Fibroblast of peridontal ligament (primary cell): ENCODE measurements at regions not wholly inside any gene's neighbourhood (a gene's known extent, or its start where the extent isn't known, plus 50 kb on each side); places are given as distances from the start of the nearest gene placed in this dataset.

ENCODE experiments used
- DNase-seq: peaks from one replicate; pipeline ENCODE4 v3.0.0-alpha.2; 2010; ENCODE audit errors: extremely low read depth

DNA sequence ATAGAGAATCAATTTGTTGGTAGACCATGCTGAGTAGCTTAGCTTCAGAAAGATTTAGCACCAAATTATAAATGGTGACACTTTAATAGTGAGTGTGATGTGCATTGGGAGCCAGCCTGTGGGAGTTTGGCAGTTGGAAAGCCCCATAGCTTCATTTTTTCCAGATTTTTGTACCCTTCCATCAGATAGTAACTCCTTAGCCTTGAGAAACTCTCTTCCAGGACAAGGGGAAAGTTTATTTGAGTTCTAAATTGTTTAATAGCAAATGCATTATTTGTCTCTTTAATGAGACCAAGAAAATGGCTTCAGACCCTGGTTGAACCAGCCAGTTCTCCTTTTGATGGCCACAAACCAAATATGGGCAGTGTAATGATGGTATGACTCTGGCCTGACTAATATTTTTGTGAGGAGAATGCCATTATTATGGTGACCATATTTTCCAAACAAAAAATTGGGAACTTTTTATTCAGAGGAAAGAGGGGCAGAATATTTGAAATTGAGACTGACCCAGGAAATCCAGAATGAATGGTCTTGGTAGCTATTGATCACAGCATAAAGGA is 49.8 kb downstream of the PLCE1 start:
- no peak for DNase-seq

DNA sequence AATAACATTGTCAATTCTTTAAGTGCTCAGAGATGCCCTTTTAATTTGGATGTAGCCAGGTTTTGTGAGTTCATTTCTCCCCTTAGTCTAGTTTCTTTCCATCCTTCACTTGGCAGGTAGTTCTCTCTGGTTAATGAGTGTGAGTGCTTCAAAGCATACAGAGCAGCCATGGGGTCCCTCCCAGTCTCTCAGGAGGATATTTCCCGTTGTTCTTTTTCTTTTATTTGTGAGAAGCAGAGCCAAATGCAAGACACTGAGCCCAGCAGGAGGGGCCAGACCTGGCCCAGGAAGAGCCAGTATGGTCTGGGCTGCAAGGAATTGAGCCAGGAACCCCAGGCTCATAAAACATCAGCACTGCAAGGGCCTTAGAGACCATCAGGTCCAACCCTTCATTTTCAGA is 52.4 kb downstream of the PLCE1 start:
- no peak for DNase-seq

DNA sequence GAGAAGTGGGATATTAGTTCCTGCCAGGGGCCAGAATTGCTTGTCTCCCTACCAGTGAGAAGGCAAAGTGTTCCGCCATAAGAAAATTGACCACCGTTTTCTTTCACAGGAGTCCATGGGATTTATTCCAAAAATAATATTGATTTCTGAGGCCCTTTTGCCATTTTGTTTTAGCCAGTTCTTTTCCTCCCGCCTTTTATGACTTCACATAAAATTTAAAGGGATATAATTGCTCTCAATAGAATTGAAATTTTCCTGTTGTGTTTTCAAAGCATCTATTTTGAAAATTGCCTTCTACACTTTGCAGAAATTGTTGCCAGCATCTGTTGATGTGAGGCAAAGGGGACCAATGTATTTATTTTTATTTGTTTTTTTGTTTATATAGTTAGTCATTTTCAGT is 53.6 kb downstream of the PLCE1 start:
- DNase-seq: no peak

DNA sequence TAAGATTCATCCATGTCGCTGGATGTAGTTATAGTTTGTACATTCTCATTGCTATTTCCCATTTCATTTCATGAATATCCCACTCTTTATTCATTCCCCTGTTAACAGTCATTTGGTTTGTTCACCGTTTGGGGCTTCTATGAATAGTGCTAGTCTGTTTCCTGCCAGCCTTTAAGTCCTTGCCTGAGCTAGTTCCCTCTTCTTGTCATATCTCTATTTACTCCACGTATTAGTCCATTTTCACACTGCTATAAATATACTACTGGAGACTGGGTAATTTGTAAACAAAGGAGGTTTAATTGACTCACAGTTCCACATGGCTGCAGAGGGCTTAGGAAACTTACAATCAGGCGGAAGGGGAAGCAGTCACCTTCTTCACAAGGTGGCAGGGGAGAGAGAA is 56.2 kb downstream of the PLCE1 start:
- no peak for DNase-seq

DNA sequence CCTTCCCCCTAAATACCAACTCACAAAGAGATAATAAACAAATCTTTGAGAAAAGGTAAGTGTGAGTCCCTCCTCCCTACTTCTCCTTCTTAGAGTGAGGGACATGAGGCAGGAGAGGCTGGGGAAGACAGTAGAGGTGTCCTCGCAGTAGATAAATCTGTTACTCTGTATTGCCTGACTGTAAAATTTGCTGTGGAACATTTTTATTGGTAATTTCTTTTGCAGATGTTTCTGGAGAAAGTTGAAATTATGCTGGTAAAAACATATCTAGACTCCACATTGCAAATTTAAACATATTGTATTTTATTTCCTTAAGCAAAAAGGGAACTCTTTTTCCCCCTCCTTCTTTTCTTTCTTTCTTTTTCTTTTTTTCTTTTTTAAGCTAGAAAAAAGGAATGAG is 58.5 kb downstream of the PLCE1 start:
- no peak for DNase-seq

DNA sequence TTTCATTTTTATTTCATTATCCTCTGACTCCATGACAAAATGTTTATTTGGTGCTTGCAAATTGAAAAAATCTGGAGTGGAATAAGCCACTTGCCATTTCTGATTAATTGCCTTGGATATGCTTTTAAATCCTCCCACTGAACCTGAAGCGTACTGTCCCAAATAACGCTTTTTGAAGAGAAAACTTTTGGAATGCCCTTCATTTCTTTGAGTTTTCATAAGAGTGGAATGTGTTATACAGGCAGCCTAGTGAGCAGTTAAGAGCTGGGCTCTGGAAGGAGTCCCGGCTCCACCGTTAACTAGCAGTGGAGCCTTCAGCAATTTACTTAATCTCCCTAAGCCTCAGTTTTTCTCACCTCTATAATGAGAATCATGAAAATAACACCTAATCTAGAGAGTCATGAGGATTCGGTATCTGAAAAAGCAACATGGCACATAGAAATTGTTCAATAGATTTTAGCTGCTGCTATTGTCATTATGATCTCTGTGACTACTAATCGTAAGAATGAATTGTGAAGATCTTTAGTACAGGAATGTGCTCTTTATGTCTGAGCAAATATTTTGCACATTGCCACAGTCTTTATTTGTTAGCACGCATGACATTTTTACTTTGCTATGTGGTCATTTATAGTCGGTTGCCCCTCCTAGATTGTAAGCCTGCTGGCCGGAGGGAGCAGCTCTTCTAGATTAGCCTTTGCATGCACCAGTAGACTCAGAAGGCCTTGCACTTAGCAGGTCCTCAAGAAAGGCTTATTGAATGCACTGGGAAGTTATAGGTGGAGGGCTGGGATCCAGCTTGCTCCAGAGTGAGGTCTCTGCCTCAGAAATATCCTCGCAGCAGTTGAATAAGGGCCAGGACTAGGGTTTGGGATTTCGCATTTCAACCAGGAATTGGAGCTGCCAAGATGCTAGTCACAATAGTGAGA is 59.4 kb downstream of the PLCE1 start:
- DNase-seq: no peak

DNA sequence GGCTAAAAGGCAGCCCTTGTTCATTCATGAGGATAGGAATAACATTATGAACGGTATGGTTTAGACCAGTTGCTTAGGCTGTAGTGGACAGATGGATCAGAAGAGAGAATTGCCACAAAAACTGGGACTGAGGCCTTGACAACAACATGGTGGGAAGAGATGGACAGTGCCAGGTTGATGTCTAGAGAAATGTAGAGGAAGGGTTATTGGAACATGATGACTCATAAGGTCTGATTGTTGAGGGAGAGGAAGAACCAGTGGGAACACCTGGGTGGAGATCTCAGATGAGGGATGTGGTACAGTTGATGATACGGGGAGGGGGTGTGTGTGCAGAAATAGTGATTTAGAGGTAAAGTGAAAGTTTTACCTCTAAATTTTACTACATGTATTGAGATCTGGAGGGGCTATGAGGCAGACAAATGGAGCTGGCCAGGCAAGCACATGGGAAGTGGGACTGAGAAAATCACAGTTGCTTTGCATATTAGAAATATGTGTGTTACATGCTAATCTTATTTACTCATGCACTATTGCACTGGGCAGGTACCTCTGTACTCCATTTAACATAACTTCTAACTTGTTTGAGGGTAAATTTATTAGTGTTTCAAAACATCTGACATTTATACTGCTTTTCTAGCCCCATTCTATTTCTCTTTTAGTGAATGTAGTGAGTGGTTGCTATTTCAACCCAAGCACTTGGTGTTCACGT is 65.6 kb downstream of the PLCE1 start:
- no peak for DNase-seq

DNA sequence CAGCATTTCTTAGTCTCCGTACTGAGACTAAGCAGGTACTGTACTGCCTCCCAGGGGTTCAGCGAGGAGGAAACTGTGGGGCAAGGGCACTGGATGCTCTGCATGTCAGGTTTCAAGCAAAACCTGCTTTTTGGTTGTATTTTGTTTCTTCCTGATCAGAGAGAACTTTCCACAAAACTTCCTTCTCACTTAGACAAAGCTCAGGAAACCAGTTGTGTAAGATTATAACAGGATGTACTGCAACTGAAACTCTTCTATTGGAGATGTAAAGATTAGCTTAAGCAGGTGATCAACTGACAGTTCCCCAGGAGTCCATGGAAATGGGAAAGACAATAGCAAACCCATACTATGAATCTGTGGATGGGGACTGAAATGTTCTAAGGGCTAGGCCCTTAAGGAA is 67.3 kb downstream of the PLCE1 start:
- no peak for DNase-seq

DNA sequence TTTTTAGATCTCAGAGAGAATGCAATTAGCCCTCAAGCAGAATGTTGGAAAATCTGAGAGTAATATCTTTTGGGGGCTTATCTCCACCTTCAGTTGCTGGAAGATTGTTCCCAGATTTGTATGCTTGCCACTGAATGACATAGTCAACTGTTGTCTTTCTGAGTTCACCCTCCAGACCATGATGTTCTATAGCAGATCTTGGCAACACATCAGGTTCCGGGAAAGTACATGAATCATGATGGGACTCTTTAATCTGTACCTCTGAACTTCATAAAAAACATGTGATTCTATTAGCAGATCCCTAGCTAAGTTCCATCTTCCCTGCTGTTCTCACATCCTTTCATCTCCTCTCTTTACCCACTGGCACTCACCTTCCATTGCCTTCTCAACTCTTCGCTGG is 68.9 kb downstream of the PLCE1 start:
- no peak for DNase-seq

DNA sequence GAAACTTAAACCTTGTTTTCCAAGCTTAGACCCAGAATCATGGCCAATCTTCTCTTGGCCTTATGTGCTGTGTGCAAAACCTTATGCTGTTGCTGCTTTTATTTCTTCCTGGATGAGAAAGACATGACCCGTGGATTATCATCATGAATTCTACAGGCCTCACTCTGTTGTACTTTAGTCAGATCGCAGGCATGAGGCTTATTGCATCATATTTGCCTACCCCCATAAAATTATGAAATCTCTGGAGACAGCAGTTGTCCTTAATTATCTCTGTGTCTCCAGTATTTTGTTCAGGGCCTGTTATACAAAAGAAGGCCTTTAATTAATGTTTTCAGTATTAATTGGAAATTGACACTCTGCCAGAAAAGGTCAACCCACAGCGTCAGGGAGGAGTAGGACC is 71.6 kb downstream of the PLCE1 start:
- DNase-seq: no peak

DNA sequence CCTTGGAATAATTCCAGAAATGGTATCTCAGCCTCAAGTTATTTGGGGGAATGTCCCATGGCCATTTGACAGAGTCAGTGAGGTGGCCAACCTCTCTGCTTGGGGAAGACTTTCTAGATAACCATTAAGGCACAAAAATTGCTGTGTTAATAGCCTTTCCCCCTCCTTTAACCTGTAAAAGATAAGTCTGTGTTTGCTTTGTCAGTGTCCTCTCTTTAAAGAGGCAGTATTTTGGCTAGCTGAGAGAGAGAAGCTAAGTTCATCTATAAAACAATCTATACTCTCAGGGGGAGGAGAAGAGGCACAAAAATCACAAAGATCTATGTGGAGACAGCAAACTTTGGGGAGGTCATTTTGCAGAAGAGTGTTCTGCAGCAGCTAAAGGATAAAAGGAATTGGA is 72.1 kb downstream of the PLCE1 start:
- no peak for DNase-seq

DNA sequence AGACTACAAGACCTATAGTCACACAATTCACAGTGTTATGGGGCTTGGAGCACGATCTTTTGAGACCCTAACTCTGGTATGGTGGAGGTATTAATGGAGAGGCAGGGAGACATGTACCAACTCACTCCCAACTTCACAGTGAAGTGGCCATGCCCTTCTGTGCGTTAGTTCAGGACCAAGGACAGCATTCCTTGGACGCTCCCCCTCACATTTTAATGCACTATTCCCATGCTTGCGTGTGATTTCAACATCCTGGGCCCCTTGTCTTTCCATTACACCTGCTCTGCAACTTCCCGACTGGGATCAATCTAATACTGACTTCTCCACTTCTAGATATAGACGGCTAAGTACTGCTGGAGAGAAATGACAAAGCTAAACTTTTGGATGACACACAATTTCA is 72.7 kb downstream of the PLCE1 start:
- peak; percentile 59 for DNase-seq

DNA sequence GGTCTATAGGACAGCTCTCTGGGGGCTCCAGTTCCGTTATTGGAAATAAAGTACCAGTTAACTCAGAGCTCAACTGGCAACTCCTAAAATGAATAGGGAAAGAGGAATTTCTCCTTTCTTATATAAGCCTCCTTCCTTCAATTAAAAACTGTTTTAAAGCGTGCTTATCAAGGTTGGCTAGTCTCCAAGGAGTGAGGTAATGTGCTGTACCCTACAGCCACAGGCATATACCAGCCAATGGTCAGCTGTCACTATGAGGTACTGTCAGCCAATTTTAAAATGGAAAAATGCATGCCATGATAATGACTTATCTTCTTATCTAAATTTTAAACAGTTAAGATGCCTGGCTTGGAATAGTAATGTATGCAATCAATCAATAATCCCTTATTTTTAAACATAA is 76.2 kb downstream of the PLCE1 start:
- DNase-seq: no peak

DNA sequence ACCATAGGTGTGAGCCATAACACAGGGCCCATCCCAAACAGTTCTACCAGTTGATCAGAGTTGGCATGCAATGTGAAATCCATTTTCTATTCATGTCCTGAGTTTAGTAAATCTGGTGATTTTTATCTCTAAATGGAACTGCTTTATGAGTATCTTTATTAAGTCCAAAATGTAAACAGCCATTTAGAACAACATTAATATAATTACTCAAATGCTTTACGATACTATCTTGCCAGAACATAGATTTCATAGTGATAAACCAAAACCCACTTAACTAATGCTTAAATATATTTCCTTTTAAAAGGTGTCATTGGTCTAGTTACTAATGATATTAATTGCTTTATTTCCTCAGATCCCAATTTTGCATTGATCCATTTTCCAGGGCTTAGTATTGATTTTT is 80.7 kb downstream of the PLCE1 start:
- DNase-seq: no peak

DNA sequence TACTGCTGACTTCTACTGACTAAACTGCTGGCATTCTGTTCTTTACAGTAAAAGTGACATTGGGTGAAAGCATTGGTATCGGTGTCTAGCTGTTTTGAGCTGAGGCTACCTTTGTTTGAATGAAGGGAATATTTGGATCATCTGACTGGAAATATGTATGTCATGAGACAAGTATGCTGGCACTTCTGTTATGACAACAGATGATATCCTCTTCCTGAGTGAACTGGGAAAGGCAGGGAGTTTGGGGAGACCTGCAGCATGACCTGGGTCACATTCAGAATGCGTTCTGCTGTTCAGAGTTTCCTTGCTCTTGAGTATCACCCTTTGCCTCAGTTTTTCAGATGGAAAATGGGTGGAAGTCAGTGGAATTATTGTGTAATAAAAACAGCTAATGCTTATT is 81.8 kb downstream of the PLCE1 start:
- no peak for DNase-seq

DNA sequence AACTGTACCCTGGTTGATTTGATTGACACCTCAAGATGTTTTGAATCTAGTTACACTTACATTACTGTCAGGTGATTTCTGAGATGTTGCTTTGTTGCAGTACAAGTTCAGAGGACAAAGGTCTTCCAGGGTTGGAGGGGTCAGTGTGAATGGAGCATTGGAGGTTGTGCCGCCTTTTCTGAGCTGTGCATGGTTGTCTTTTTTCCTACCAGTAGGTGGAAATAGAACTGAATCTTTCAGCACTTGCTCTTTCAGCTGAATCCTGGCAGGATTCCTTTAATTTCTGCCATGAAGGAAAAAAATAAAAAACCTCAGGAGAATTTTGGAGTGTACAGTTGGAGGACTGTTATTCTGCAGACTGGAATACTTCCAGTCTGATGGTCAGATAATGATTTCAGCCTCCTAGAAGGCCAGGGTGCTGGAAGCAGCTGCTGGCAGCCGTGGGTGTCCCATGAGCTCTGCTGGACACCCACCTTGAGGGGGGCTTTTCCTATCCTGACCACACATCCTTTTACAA is 82.7 kb downstream of the PLCE1 start:
- peak; percentile 93 for DNase-seq

DNA sequence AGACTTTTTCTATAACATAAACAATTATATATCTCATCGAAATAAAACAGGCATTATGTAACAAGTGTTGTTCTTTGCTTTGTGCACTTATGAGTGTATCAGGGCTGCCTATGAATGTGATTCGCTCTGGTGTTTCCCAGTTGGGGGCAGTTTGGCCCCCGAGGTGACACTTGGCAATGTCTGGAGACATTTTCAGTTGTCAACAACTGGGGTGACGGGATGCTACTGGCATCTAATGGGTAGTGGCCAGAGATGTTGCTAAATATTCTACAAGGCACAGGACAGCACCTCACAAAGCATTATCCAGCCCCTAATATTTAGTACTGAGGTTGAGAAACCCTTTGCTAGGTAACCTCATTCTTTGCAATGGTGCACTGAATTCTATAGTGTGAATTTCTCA is 83.3 kb downstream of the PLCE1 start:
- no peak for DNase-seq

DNA sequence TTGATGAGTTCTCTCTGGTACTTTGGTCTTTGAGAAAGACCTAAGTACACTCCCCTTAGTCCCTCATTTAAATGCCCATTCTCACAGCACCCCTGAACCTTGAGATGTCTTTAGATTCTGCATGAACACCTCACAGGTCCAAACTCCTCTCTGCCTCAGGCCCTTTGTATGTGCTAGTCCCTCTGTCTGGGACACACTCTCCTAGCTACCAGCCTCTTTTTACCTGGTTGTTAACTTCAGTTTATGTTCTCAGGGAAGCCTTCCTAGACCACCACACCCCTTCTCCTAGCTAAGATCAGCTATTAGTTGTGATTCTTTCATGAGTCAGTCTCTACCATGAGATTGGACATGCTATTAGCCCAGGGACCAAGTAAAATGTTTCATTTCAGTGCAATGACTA is 86.4 kb downstream of the PLCE1 start:
- DNase-seq: no peak

DNA sequence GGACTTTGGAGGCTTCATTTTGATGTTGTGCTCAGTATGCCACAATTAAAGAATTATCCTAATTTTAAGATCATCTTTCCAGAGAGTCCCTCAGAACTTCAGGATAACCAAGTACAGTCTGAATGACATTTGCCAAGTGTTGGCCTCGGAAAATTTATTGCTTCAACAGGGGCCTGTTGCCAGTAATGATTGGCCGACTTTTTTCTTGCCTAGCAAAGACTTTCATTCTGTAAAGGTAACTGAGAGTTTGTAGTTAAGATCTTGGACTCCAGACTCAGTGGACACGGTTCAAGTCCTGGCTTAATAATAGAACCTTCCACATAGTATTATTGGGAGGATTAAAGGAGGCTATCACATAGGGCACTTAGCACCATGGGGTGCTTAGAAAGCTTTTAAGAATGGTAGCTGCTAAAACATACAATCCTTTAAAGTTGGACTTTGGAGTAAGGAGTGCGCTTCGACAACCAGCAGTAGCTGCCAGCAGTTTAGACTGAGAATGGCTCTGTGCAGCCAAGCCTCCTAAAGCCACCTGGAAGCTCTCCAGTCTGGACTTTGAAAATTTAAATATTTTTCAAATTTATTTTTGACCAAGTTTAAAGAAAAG is 90.0 kb downstream of the PLCE1 start:
- no peak for DNase-seq

DNA sequence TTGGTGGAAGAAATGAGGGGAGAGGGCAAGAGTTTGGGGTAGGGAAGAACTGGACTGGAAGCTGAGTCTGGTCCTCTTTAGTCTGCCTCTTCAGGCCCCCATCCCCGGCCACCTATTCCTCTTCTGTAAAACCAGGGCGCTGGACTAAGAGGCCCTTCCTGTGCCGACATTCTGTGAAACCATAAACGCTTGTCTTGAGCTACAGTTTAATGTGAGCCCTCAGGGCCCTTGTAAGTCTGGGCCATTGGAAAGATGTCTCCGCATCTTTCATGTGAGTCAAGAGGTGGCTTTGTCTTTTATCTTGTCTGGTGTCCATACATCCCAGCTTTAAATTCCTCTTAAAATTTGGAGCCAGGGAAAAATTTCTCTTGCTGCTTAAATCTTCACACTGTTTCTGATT is 90.6 kb downstream of the PLCE1 start:
- no peak for DNase-seq

DNA sequence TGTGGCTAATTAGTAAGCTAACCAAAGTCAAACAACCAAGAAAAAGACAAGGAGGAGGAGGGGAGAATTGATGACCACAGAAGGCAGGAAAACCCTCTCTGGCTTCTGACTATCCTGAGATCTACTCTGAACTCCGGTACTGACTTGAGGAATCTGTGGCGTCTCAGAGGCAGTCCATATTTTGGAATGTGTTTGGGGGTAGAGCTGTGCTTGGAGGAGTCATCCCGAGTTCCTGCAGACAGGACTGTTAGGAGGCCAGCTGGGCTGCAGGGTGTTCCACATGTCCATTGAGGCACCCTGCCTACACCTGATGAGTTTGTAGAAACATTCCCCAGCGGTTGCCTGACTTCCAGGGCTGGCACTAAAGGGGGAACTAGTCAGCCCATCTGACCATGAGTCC is 91.6 kb downstream of the PLCE1 start:
- DNase-seq: no peak

DNA sequence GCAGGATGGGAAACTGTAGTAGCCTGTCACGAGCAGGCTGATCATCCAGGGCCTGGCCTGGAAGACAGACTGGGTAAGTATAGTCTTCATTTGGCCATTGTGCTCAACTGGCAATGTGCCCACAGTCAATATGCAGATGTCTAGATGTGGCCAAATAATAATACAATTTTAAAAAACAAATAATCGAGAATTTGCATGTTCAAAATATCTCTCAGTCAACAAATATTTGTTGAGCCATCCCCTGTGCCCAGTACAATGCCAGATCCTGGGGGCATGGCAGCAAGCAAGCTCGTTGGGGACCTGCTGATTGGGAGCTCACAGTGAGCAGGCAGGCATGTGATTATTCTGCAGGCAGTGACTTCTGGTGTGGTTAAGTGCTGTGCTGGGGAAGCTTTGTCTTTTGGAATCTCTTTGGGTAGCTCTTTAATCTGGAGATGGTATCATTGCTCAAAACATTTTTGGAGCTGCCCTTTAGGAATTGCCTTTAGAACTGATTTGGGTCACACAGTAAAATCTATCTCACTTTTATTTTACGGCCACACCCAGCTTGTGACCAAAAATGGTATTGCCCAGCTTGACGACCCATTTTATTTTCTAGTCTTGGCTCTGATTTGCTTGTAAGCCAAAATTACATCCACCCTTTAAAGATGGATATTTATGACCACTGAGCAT is 92.2 kb downstream of the PLCE1 start:
- no peak for DNase-seq
